ENCODE measurements at regions not wholly inside any gene's neighbourhood (a gene's known extent, or its start where the extent isn't known, plus 50 kb on each side); places are given as distances from the start of the nearest gene placed in this dataset.

DNA sequence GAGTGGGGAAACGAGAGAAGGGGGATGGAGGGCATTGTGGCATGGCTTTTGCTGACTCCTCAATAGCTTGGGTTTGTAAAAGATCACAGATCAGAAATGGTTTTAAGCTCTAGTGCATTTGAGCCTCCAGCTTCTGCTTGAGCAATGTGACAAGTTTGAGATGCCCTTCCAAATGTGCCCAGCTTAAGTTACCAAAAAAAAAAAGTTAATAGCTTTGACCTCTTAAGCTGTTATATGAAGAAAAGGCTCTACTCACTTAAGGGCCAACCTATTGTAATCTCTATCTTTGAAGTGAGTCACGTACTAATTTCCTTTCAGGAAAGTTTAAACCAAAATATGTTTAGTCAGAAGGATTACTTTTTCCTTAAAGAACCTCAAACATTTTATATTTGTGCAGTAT lies 428.8 kb upstream of the ACTBL2 start:
- no peaks in the 10 kb centered on the region for H3K4me1 Mint-ChIP-seq (ENCODE audit: low read depth)
- no peaks in the 10 kb centered on the region for H3K27me3 Mint-ChIP-seq
- no peaks in the 10 kb centered on the region for H3K36me3 Mint-ChIP-seq (ENCODE audit: insufficient read depth)
- TF ChIP-seq, protein P1, sequence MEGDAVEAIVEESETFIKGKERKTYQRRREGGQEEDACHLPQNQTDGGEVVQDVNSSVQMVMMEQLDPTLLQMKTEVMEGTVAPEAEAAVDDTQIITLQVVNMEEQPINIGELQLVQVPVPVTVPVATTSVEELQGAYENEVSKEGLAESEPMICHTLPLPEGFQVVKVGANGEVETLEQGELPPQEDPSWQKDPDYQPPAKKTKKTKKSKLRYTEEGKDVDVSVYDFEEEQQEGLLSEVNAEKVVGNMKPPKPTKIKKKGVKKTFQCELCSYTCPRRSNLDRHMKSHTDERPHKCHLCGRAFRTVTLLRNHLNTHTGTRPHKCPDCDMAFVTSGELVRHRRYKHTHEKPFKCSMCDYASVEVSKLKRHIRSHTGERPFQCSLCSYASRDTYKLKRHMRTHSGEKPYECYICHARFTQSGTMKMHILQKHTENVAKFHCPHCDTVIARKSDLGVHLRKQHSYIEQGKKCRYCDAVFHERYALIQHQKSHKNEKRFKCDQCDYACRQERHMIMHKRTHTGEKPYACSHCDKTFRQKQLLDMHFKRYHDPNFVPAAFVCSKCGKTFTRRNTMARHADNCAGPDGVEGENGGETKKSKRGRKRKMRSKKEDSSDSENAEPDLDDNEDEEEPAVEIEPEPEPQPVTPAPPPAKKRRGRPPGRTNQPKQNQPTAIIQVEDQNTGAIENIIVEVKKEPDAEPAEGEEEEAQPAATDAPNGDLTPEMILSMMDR (IDR thresholded peaks at IDR 0.05; ENCODE audit: unreplicated experiment), result no peak
- H3K27ac Mint-ChIP-seq, result no peak overlapping the region
- no peak for DNase-seq (ENCODE audit: low spot score, unreplicated experiment)
- H3K4me3 Mint-ChIP-seq (ENCODE audit: low read depth), result no peak overlapping the region
- no peaks in the 10 kb centered on the region for H3K9me3 Mint-ChIP-seq (ENCODE audit: low read depth)

GRCh38 chr5:57906671-57907070 lies 424.1 kb upstream of the ACTBL2 start:
- TF ChIP-seq, protein P1 (IDR thresholded peaks at IDR 0.05; ENCODE audit: unreplicated experiment), result no peak
- Mint-ChIP-seq H3K4me1 (ENCODE audit: low read depth) (no peaks in the 10 kb centered on the region), H3K27me3 (no peaks in the 10 kb centered on the region), H3K27ac (no peak overlapping the region), H3K4me3 (ENCODE audit: low read depth) (no peak overlapping the region), H3K9me3 (ENCODE audit: low read depth) (no peaks in the 10 kb centered on the region), H3K36me3 (ENCODE audit: insufficient read depth) (no peaks in the 10 kb centered on the region)
- no peak for DNase-seq (ENCODE audit: low spot score, unreplicated experiment)

- no peaks in the 10 kb centered on the region for H3K9me3 Mint-ChIP-seq (ENCODE audit: low read depth)
- H3K4me1 Mint-ChIP-seq (ENCODE audit: low read depth), result no peaks in the 10 kb centered on the region
- H3K27ac Mint-ChIP-seq, result no peak overlapping the region
- DNase-seq (ENCODE audit: low spot score, unreplicated experiment), result no peak
- H3K4me3 Mint-ChIP-seq (ENCODE audit: low read depth), result no peak overlapping the region
- no peaks in the 10 kb centered on the region for H3K27me3 Mint-ChIP-seq
- TF ChIP-seq, protein P1 (IDR thresholded peaks at IDR 0.05; ENCODE audit: unreplicated experiment), result no peak
- no peaks in the 10 kb centered on the region for H3K36me3 Mint-ChIP-seq (ENCODE audit: insufficient read depth)
These were observed 420.8 kb upstream of the ACTBL2 start for GRCh38 chr5:57903458-57903857.

DNA sequence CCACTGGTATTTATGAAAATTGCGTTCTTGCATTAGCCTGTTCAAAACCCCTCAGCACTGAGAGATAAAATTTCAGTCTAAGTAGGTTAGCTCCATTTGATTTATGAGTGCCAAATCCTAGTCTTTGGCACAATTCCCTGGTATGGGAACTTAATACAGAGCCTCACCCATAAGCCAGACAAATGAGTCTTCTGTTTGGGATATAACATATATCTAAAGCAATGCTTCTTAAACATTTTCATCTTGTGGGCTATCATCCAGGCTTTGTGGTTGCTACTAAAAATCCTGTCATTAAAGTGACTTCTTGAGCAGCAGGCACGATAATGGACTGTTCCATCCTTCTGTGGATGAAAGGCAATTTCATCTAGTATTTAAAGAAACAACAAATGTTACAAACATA lies 419.5 kb upstream of the ACTBL2 start:
- TF ChIP-seq, protein P1 (IDR thresholded peaks at IDR 0.05; ENCODE audit: unreplicated experiment), result no peak
- Mint-ChIP-seq H3K4me1 (ENCODE audit: low read depth) (no peaks in the 10 kb centered on the region), H3K9me3 (ENCODE audit: low read depth) (no peaks in the 10 kb centered on the region), H3K36me3 (ENCODE audit: insufficient read depth) (no peaks in the 10 kb centered on the region), H3K27ac (no peak overlapping the region), H3K27me3 (no peaks in the 10 kb centered on the region), H3K4me3 (ENCODE audit: low read depth) (no peak overlapping the region)
- no peak for DNase-seq (ENCODE audit: low spot score, unreplicated experiment)

- no peak overlapping the region for H3K27ac Mint-ChIP-seq
These were observed 417.9 kb upstream of the ACTBL2 start for GRCh38 chr5:57900381-57900944.

More at GRCh38 chr5:57900381-57900944, 417.9 kb upstream of the ACTBL2 start:
- Mint-ChIP-seq H3K4me1 (ENCODE audit: low read depth) (no peaks in the 10 kb centered on the region), H3K27me3 (no peaks in the 10 kb centered on the region), H3K36me3 (ENCODE audit: insufficient read depth) (no peaks in the 10 kb centered on the region), H3K4me3 (ENCODE audit: low read depth) (no peak overlapping the region), H3K9me3 (ENCODE audit: low read depth) (no peaks in the 10 kb centered on the region)
- TF ChIP-seq, protein P1 (IDR thresholded peaks at IDR 0.05; ENCODE audit: unreplicated experiment), result no peak
- no peak for DNase-seq (ENCODE audit: low spot score, unreplicated experiment)
